Left ventricle myocardium inferior (tissue), 1 donor: ENCODE measurements at regions not wholly inside any gene's neighbourhood (a gene's known extent, or its start where the extent isn't known, plus 50 kb on each side); places are given as distances from the start of the nearest gene placed in this dataset.

Experiments used
- DNase-seq: peaks from one replicate; pipeline ENCODE4 v3.0.0-alpha.2; 2020
- H3K27ac ChIP-seq: fragments of 200-600 bp; replicated peaks from 2 replicates; pipeline ENCODE4 v1.8.0; 2021
- H3K27me3 ChIP-seq: fragments of 200-600 bp; 2 replicates; pipeline ENCODE4 v1.8.0; 2021; ENCODE audit warnings: low read depth
- H3K36me3 ChIP-seq: fragments of 200-600 bp; 2 replicates; pipeline ENCODE4 v1.8.0; 2021
- H3K4me1 ChIP-seq: fragments of 200-600 bp; 2 replicates; pipeline ENCODE4 v1.8.0; 2021
- H3K4me3 ChIP-seq: fragments of 200-600 bp; 2 replicates; pipeline ENCODE4 v1.8.0; 2021; ENCODE audit warnings: mild to moderate bottlenecking, moderate library complexity
- H3K9me3 ChIP-seq: fragments of 200-600 bp; replicated peaks from 2 replicates; pipeline ENCODE4 v1.8.0; 2021
- CTCF ChIP-seq: fragments of 200-600 bp; IDR thresholded peaks from 2 replicates; pipeline ENCODE4 v1.8.0; 2021; ENCODE audit warnings: antibody characterized with exemption, mild to moderate bottlenecking, borderline replicate concordance
- intact Hi-C: fragments of 100-400 bp; cut with micrococcal nuclease; formaldehyde crosslinking; loops from one replicate; pipeline ENCODE4 v1.11.0; 2022
- donor health status: DM: no; HTN: yes; CAD: no; lungs with severe emphysema.

- no peak for DNase-seq
- intact Hi-C loops: no loop called here
- H3K27me3 ChIP-seq: no peaks in the 10 kb centered on the region
- H3K27ac ChIP-seq: no peak overlapping the region
- H3K4me1 ChIP-seq: no peaks in the 10 kb centered on the region
- H3K36me3 ChIP-seq: no peaks in the 10 kb centered on the region
- no peak overlapping the region for H3K4me3 ChIP-seq
- H3K9me3 ChIP-seq: peaks cover 7% of the 10 kb centered on the region
- TF ChIP-seq CTCF: no peak
Observed at GRCh38 chr2:189360861-189361260, 80.4 kb upstream of the WDR75 start.

GRCh38 chr2:189362283-189362682 lies 79.0 kb upstream of the WDR75 start:
- TF ChIP-seq CTCF: no peak
- H3K4me1 ChIP-seq: no peaks in the 10 kb centered on the region
- no peaks in the 10 kb centered on the region for H3K27me3 ChIP-seq
- no peak overlapping the region for H3K27ac ChIP-seq
- H3K36me3 ChIP-seq: no peaks in the 10 kb centered on the region
- H3K4me3 ChIP-seq: no peak overlapping the region
- no peak for DNase-seq
- H3K9me3 ChIP-seq: peaks cover 7% of the 10 kb centered on the region
- intact Hi-C loops: no loop called here

- TF ChIP-seq CTCF: no peak
- intact Hi-C loops: no loop called here
- Histone ChIP-seq H3K27ac (no peak overlapping the region), H3K27me3 (no peaks in the 10 kb centered on the region), H3K9me3 (peaks cover 7% of the 10 kb centered on the region), H3K4me1 (no peaks in the 10 kb centered on the region), H3K36me3 (no peaks in the 10 kb centered on the region), H3K4me3 (no peak overlapping the region)
- no peak for DNase-seq
Observed at GRCh38 chr2:189363559-189363958, 77.7 kb upstream of the WDR75 start.

GRCh38 chr2:189364607-189365006 lies 76.7 kb upstream of the WDR75 start:
- intact Hi-C loops: no loop called here
- Histone ChIP-seq H3K27ac (no peak overlapping the region), H3K9me3 (peaks cover 7% of the 10 kb centered on the region), H3K4me3 (no peak overlapping the region), H3K27me3 (no peaks in the 10 kb centered on the region), H3K4me1 (no peaks in the 10 kb centered on the region), H3K36me3 (no peaks in the 10 kb centered on the region)
- no peak for DNase-seq
- no peak for TF ChIP-seq CTCF

GRCh38 chr2:189366349-189366748 lies 74.9 kb upstream of the WDR75 start:
- Histone ChIP-seq H3K9me3 (peaks cover under 1% of the 10 kb centered on the region), H3K4me1 (no peaks in the 10 kb centered on the region), H3K36me3 (no peaks in the 10 kb centered on the region), H3K4me3 (no peak overlapping the region), H3K27ac (no peak overlapping the region), H3K27me3 (no peaks in the 10 kb centered on the region)
- intact Hi-C loops: no loop called here
- no peak for DNase-seq
- TF ChIP-seq CTCF: no peak

- TF ChIP-seq CTCF: no peak
- no peaks in the 10 kb centered on the region for H3K9me3 ChIP-seq
- no peaks in the 10 kb centered on the region for H3K27me3 ChIP-seq
Observed at GRCh38 chr2:189367343-189367742, 73.9 kb upstream of the WDR75 start.

More at GRCh38 chr2:189367343-189367742, 73.9 kb upstream of the WDR75 start:
- H3K27ac ChIP-seq: no peak overlapping the region
- intact Hi-C loops: no loop called here
- no peaks in the 10 kb centered on the region for H3K36me3 ChIP-seq
- H3K4me1 ChIP-seq: no peaks in the 10 kb centered on the region
- no peak overlapping the region for H3K4me3 ChIP-seq
- no peak for DNase-seq
